ENCODE measurements at regions not wholly inside any gene's neighbourhood (a gene's known extent, or its start where the extent isn't known, plus 50 kb on each side); places are given as distances from the start of the nearest gene placed in this dataset.

GRCh38 chr14:61954306-61954705 is 192.1 kb downstream of the SNAPC1 start:
- DNase-seq (ENCODE audit: low read depth), result no peak
- H3K4me3 ChIP-seq (ENCODE audit: low read depth, low read length), result no peak overlapping the region
- no peak for TF ChIP-seq CTCF (IDR thresholded peaks at IDR 0.05; ENCODE audit: insufficient read depth, low read depth, low read length, missing control alignments)

- no peak for TF ChIP-seq CTCF (IDR thresholded peaks at IDR 0.05; ENCODE audit: insufficient read depth, low read depth, low read length, missing control alignments)
- no peak for DNase-seq (ENCODE audit: low read depth)
- no peak overlapping the region for H3K4me3 ChIP-seq (ENCODE audit: low read depth, low read length)
Measured at GRCh38 chr14:61956517-61956916, 194.3 kb downstream of the SNAPC1 start.

DNA sequence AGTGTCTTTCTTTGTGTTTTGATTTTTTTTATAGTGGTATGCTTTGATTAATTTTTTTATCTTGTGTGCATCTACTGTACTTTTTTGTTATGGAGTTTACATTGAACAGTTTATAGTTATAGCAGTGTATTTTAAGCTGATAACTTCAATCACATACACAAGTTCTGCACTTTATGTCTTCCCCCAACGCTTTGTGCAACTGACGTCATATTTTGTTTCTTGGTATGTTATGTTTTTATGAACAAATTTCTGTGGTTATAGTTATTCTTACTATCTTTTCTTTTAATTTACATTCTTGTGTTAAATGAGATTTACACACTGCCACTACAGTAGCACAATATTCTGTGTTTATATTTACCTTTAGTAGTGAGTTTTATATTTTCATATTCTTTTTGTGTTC is 197.1 kb downstream of the SNAPC1 start:
- H3K4me3 ChIP-seq (ENCODE audit: low read depth, low read length), result no peak overlapping the region
- DNase-seq (ENCODE audit: low read depth), result no peak
- TF ChIP-seq CTCF (IDR thresholded peaks at IDR 0.05; ENCODE audit: insufficient read depth, low read depth, low read length, missing control alignments), result no peak

DNA sequence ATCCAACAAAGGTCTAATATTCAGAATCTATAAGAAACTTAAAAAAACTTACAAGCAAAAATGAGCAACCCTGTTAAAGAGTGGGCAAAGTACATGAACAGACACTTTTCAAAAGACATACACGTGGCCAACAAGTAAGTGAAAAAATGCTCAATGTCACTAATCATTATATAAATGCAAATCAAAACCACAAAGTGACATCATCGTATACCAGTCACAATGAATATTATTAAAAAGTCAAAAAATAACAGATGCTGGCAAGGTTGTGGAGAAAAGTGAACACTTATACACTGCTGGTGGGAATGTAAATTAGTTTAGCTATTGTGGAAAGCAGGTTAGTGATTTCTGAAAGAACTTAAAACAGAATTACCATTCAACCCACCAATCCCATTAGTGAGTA is 199.1 kb downstream of the SNAPC1 start:
- no peak overlapping the region for H3K4me3 ChIP-seq (ENCODE audit: low read depth, low read length)
- TF ChIP-seq CTCF (IDR thresholded peaks at IDR 0.05; ENCODE audit: insufficient read depth, low read depth, low read length, missing control alignments), result no peak
- no peak for DNase-seq (ENCODE audit: low read depth)

DNA sequence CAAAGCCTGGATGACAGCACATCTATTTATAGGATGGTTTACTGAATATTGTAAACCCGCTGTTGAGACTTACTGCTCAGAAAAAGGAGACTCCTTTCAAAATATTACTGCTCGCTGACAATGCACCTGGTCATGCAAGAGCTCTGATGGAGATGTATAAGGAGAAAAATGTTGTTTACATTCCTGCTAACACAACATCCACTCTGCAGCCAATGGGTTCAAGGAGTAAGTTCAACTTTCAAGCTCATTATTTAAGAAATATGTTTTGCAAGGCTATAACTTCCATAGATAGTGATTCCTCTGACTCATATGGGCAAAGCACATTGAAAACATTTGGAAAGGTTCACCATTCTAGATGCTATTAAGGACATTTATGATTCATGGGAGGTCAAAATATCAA is 201.7 kb downstream of the SNAPC1 start:
- no peak overlapping the region for H3K4me3 ChIP-seq (ENCODE audit: low read depth, low read length)
- DNase-seq (ENCODE audit: low read depth), result no peak
- no peak for TF ChIP-seq CTCF (IDR thresholded peaks at IDR 0.05; ENCODE audit: insufficient read depth, low read depth, low read length, missing control alignments)

DNA sequence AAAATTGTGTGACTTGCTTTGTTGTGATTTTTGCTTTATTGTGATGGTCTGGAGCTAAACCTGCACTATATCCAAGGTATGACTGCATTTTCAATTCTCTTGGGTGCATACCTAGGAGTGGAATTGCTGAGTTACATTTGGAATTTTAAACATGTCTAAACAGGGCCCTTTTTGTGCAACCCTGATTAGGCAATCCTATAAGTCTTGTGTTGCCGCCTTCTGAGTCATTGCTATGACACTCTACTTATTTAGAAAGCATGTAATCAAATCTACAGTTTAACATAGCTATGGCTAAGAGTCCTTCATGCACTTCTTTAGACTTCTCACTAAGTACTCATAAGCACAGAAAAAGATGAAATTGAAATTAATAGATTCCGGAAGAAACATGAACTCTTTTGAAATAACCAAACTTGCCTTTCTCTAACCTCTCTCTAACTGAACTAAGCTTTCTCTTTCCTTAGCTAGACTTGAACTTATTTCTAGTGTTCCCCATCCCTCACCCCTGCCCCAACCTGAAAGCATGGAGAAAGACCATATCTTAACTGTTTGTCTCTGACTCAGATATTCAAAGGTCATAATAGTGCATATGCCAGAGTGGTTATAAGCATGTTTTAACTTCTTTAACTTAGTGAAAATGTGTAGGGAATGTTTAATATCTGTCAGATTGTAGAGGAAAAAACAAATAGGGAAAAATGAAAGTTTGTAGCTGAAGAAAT is 203.0 kb downstream of the SNAPC1 start:
- DNase-seq (ENCODE audit: low read depth), result no peak
- no peak for TF ChIP-seq CTCF (IDR thresholded peaks at IDR 0.05; ENCODE audit: insufficient read depth, low read depth, low read length, missing control alignments)
- H3K4me3 ChIP-seq (ENCODE audit: low read depth, low read length), result no peak overlapping the region

DNA sequence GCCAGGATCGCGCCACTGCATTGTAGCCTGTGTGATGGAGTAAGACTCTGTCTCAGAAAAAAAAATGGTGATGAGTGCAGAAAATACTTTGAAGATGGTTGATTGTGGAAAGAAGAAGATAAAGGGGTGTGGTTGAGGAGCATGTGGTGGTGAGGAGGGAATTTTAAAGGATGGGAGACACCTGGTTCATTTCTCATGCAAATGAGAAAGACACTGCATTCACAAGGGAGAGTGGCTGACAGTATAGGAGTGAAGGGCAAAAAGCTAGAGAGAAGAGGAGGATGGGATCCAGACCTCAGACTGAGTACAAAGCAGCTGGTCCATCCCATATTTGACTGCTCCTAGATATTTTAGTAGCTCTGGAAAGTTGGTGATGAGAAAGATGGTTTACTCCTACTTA is 206.0 kb downstream of the SNAPC1 start:
- TF ChIP-seq CTCF (IDR thresholded peaks at IDR 0.05; ENCODE audit: insufficient read depth, low read depth, low read length, missing control alignments), result no peak
- no peak overlapping the region for H3K4me3 ChIP-seq (ENCODE audit: low read depth, low read length)

More for the DNA sequence above, 206.0 kb downstream of the SNAPC1 start:
- no peak for DNase-seq (ENCODE audit: low read depth)

All from GM12865 (cell line).